Stimulated activated CD8-positive, alpha-beta memory T cell treated with anti-CD3 and anti-CD28 coated beads, Interleukin-12 subunit alpha, Interleukin-12 subunit beta, amount 100 ng/mL, for 24 hours (primary cell): ENCODE measurements at regions not wholly inside any gene's neighbourhood (a gene's known extent, or its start where the extent isn't known, plus 50 kb on each side); places are given as distances from the start of the nearest gene placed in this dataset.
"Not testable (repeated sequence)": the region's sequence is repeated elsewhere in the genome, so short reads cannot be mapped to it uniquely, and the experiment has no call there.

Experiments
- DNase-seq: peaks from one replicate; pipeline ENCODE4 v3.0.0-alpha.2; 2020; ENCODE audit errors: extremely low read depth

GRCh38 chr2:87349006-87349405 lies 327.4 kb upstream of the PLGLB1 start:
- DNase-seq = not testable (repeated sequence)

GRCh38 chr2:87352178-87352934 lies 330.7 kb upstream of the PLGLB1 start:
- not testable (repeated sequence) for DNase-seq

GRCh38 chr2:87353408-87353807 lies 331.8 kb upstream of the PLGLB1 start:
- DNase-seq = not testable (repeated sequence)

GRCh38 chr2:87354102-87354501 lies 332.5 kb upstream of the PLGLB1 start:
- not testable (repeated sequence) for DNase-seq

GRCh38 chr2:87360250-87360649 lies 338.6 kb upstream of the PLGLB1 start:
- not testable (repeated sequence) for DNase-seq

GRCh38 chr2:87360927-87361326 lies 339.3 kb upstream of the PLGLB1 start:
- DNase-seq = not testable (repeated sequence)

- DNase-seq = not testable (repeated sequence)
Observed at GRCh38 chr2:87361805-87362204, 340.2 kb upstream of the PLGLB1 start.

GRCh38 chr2:87364379-87364778 lies 342.7 kb upstream of the PLGLB1 start:
- DNase-seq = not testable (repeated sequence)

- not testable (repeated sequence) for DNase-seq
Observed at GRCh38 chr2:87365038-87365437, 343.4 kb upstream of the PLGLB1 start.

- DNase-seq = not testable (repeated sequence)
Observed at GRCh38 chr2:87386063-87386560, 361.8 kb upstream of the PLGLB2 start.

GRCh38 chr2:87395784-87396183 lies 352.1 kb upstream of the PLGLB2 start:
- DNase-seq = not testable (repeated sequence)

GRCh38 chr2:87396551-87397265 lies 351.2 kb upstream of the PLGLB2 start:
- not testable (repeated sequence) for DNase-seq

- not testable (repeated sequence) for DNase-seq
Observed at GRCh38 chr2:87397276-87398065, 350.4 kb upstream of the PLGLB2 start.

GRCh38 chr2:87398567-87399305 lies 349.2 kb upstream of the PLGLB2 start:
- not testable (repeated sequence) for DNase-seq

GRCh38 chr2:87401726-87402345 lies 346.1 kb upstream of the PLGLB2 start:
- DNase-seq = no peak

- no peak for DNase-seq
Observed at GRCh38 chr2:87403893-87404175, 344.1 kb upstream of the PLGLB2 start.

- DNase-seq = not testable (repeated sequence)
Observed at GRCh38 chr2:87404411-87405255, 343.3 kb upstream of the PLGLB2 start.

- DNase-seq = not testable (repeated sequence)
Observed at GRCh38 chr2:87405531-87406216, 342.2 kb upstream of the PLGLB2 start.

- DNase-seq = not testable (repeated sequence)
Observed at GRCh38 chr2:87406406-87407175, 341.3 kb upstream of the PLGLB2 start.
